Fibroblast of skin of back (primary cell): ENCODE measurements at regions not wholly inside any gene's neighbourhood (a gene's known extent, or its start where the extent isn't known, plus 50 kb on each side); places are given as distances from the start of the nearest gene placed in this dataset.

Experiments
- DNase-seq: peaks from one replicate; pipeline ENCODE4 v3.0.0-alpha.2; 2013

GRCh38 chr9:35540315-35540714 is 50.4 kb downstream of the RUSC2 start:
- peak; percentile 42 for DNase-seq

GRCh38 chr9:35546853-35547252 is 56.9 kb downstream of the RUSC2 start:
- DNase-seq: no peak

GRCh38 chr9:35547889-35548418 is 57.1 kb upstream of the TESK1 start:
- no peak for DNase-seq

- no peak for DNase-seq
These were observed 56.5 kb upstream of the TESK1 start for GRCh38 chr9:35548571-35548970.

- DNase-seq: no peak
These were observed 55.6 kb upstream of the TESK1 start for GRCh38 chr9:35549441-35549840.

GRCh38 chr9:35552376-35552775 is 52.7 kb upstream of the TESK1 start:
- DNase-seq: no peak

GRCh38 chr9:35552837-35553236 is 52.2 kb upstream of the TESK1 start:
- peak; percentile 62 for DNase-seq

- peak; percentile 85 for DNase-seq
These were observed 51.2 kb upstream of the TESK1 start for GRCh38 chr9:35553670-35554543.

- DNase-seq: no peak
These were observed 49.8 kb upstream of the TESK1 start for GRCh38 chr9:35555246-35555701.
